ENCODE measurements at regions not wholly inside any gene's neighbourhood (a gene's known extent, or its start where the extent isn't known, plus 50 kb on each side); places are given as distances from the start of the nearest gene placed in this dataset.

GRCh38 chr13:33448889-33449288 lies 163.3 kb upstream of the STARD13 start:
- H3K36me3 Mint-ChIP-seq (ENCODE audit: low read depth, unreplicated experiment) = no peaks in the 10 kb centered on the region
- no peak for DNase-seq (ENCODE audit: low read depth)
- no peak overlapping the region for H3K9ac ChIP-seq (ENCODE audit: low read length)
- no peak for TF ChIP-seq EZH2 (IDR thresholded peaks at IDR 0.05; ENCODE audit: insufficient read depth, low read length)
- TF ChIP-seq CTCF (IDR thresholded peaks at IDR 0.05; ENCODE audit: insufficient read depth, low read depth, low read length) = no peak
- no peaks in the 10 kb centered on the region for H4K20me1 ChIP-seq (ENCODE audit: insufficient read depth, low read length)
- H3K79me2 ChIP-seq (ENCODE audit: insufficient read depth, low read length) = no peaks in the 10 kb centered on the region
- no peaks in the 10 kb centered on the region for H3K27me3 Mint-ChIP-seq (ENCODE audit: low read depth, unreplicated experiment)
- H3K9me3 Mint-ChIP-seq (ENCODE audit: unreplicated experiment) = no peaks in the 10 kb centered on the region
- no peaks in the 10 kb centered on the region for H3K4me1 Mint-ChIP-seq (ENCODE audit: low read depth, unreplicated experiment)
- H3K27ac ChIP-seq (ENCODE audit: low read depth, low read length) = no peak overlapping the region
- FAIRE-seq = no peak
- H2AFZ ChIP-seq (ENCODE audit: low read depth, low read length) = no peak overlapping the region
- H3K4me3 Mint-ChIP-seq (ENCODE audit: unreplicated experiment) = no peak overlapping the region
- no peaks in the 10 kb centered on the region for H3K36me3 ChIP-seq (ENCODE audit: insufficient read depth, low read length)
- H3K4me1 ChIP-seq (ENCODE audit: insufficient read depth, low read length) = peaks cover 2% of the 10 kb centered on the region
- H3K9me3 ChIP-seq (ENCODE audit: insufficient read depth, low read depth, low read length) = no peaks in the 10 kb centered on the region
- H3K4me3 ChIP-seq (ENCODE audit: insufficient read depth, low read depth, low read length) = no peak overlapping the region
- H3K4me2 ChIP-seq (ENCODE audit: low read length) = no peak overlapping the region
- H3K27me3 ChIP-seq (ENCODE audit: insufficient read depth, low read length) = no peaks in the 10 kb centered on the region
- no peak overlapping the region for H3K27ac Mint-ChIP-seq (ENCODE audit: unreplicated experiment)

- Histone ChIP-seq H3K9me3 (ENCODE audit: insufficient read depth, low read depth, low read length) (no peaks in the 10 kb centered on the region), H3K9ac (ENCODE audit: low read length) (no peak overlapping the region), H3K4me1 (ENCODE audit: insufficient read depth, low read length) (peaks cover 7% of the 10 kb centered on the region), H3K4me2 (ENCODE audit: low read length) (no peak overlapping the region), H2AFZ (ENCODE audit: low read depth, low read length) (no peak overlapping the region), H3K27ac (ENCODE audit: low read depth, low read length) (no peak overlapping the region), H3K4me3 (ENCODE audit: insufficient read depth, low read depth, low read length) (no peak overlapping the region), H3K27me3 (ENCODE audit: insufficient read depth, low read length) (no peaks in the 10 kb centered on the region), H3K36me3 (ENCODE audit: insufficient read depth, low read length) (no peaks in the 10 kb centered on the region), H3K79me2 (ENCODE audit: insufficient read depth, low read length) (no peaks in the 10 kb centered on the region), H4K20me1 (ENCODE audit: insufficient read depth, low read length) (no peaks in the 10 kb centered on the region)
- FAIRE-seq = no peak
- Mint-ChIP-seq H3K4me1 (ENCODE audit: low read depth, unreplicated experiment) (no peaks in the 10 kb centered on the region), H3K27me3 (ENCODE audit: low read depth, unreplicated experiment) (no peaks in the 10 kb centered on the region), H3K9me3 (ENCODE audit: unreplicated experiment) (no peaks in the 10 kb centered on the region), H3K36me3 (ENCODE audit: low read depth, unreplicated experiment) (no peaks in the 10 kb centered on the region), H3K4me3 (ENCODE audit: unreplicated experiment) (no peak overlapping the region), H3K27ac (ENCODE audit: unreplicated experiment) (no peak overlapping the region)
- TF ChIP-seq EZH2 (IDR thresholded peaks at IDR 0.05; ENCODE audit: insufficient read depth, low read length) = no peak
- TF ChIP-seq CTCF (IDR thresholded peaks at IDR 0.05; ENCODE audit: insufficient read depth, low read depth, low read length) = no peak
- no peak for DNase-seq (ENCODE audit: low read depth)
Measured at GRCh38 chr13:33450956-33451709, 165.6 kb upstream of the STARD13 start.

GRCh38 chr13:33452873-33453517 lies 167.4 kb upstream of the STARD13 start:
- no peak for DNase-seq (ENCODE audit: low read depth)
- Mint-ChIP-seq H3K4me3 (ENCODE audit: unreplicated experiment) (no peak overlapping the region), H3K4me1 (ENCODE audit: low read depth, unreplicated experiment) (no peaks in the 10 kb centered on the region)

More at GRCh38 chr13:33452873-33453517, 167.4 kb upstream of the STARD13 start:
- Histone ChIP-seq H3K4me3 (ENCODE audit: insufficient read depth, low read depth, low read length) (no peak overlapping the region), H3K9ac (ENCODE audit: low read length) (no peak overlapping the region), H3K27ac (ENCODE audit: low read depth, low read length) (no peak overlapping the region), H3K9me3 (ENCODE audit: insufficient read depth, low read depth, low read length) (no peaks in the 10 kb centered on the region), H3K79me2 (ENCODE audit: insufficient read depth, low read length) (no peaks in the 10 kb centered on the region), H4K20me1 (ENCODE audit: insufficient read depth, low read length) (no peaks in the 10 kb centered on the region), H3K27me3 (ENCODE audit: insufficient read depth, low read length) (no peaks in the 10 kb centered on the region), H3K36me3 (ENCODE audit: insufficient read depth, low read length) (no peaks in the 10 kb centered on the region), H3K4me1 (ENCODE audit: insufficient read depth, low read length) (peaks cover 7% of the 10 kb centered on the region), H2AFZ (ENCODE audit: low read depth, low read length) (no peak overlapping the region), H3K4me2 (ENCODE audit: low read length) (no peak overlapping the region)
- Mint-ChIP-seq H3K27me3 (ENCODE audit: low read depth, unreplicated experiment) (no peaks in the 10 kb centered on the region), H3K9me3 (ENCODE audit: unreplicated experiment) (peaks cover 6% of the 10 kb centered on the region), H3K36me3 (ENCODE audit: low read depth, unreplicated experiment) (no peaks in the 10 kb centered on the region), H3K27ac (ENCODE audit: unreplicated experiment) (no peak overlapping the region)
- TF ChIP-seq CTCF (IDR thresholded peaks at IDR 0.05; ENCODE audit: insufficient read depth, low read depth, low read length) (no peak), EZH2 (IDR thresholded peaks at IDR 0.05; ENCODE audit: insufficient read depth, low read length) (no peak)
- no peak for FAIRE-seq
